NOMO-1 (cell line): ENCODE measurements at regions not wholly inside any gene's neighbourhood (a gene's known extent, or its start where the extent isn't known, plus 50 kb on each side); places are given as distances from the start of the nearest gene placed in this dataset.
A peak's percentile ranks its signal among the peaks of the same experiment; 100 is the strongest.
"Not testable (repeated sequence)": the region's sequence is repeated elsewhere in the genome, so short reads cannot be mapped to it uniquely, and the experiment has no call there.

Experiments used
- DNase-seq, 2 experiments: peaks; one replicate each; lab custom pipeline; 2025; ENCODE audit not compliant: unreplicated experiment in 2 of 2; lab: John Stamatoyannopoulos, UW

GRCh38 chr1:238783633-238784032 lies 602.7 kb upstream of the CHRM3 start:
- DNase-seq = no peak

GRCh38 chr1:238779716-238780115 lies 606.7 kb upstream of the CHRM3 start:
- DNase-seq = no peak

GRCh38 chr1:238778113-238778512 lies 608.3 kb upstream of the CHRM3 start:
- DNase-seq = no peak

GRCh38 chr1:238777551-238777950 lies 608.8 kb upstream of the CHRM3 start:
- no peak for DNase-seq

GRCh38 chr1:238776126-238776525 lies 610.2 kb upstream of the CHRM3 start:
- no peak for DNase-seq

- no peak for DNase-seq
Measured at GRCh38 chr1:238772322-238772721, 614.0 kb upstream of the CHRM3 start.

- DNase-seq = no peak
Measured at GRCh38 chr1:238767321-238767720, 619.0 kb upstream of the CHRM3 start.

GRCh38 chr1:238764779-238765178 lies 621.6 kb upstream of the CHRM3 start:
- no peak for DNase-seq

- no peak for DNase-seq
Measured at GRCh38 chr1:238753252-238753651, 633.1 kb upstream of the CHRM3 start.

- no peak for DNase-seq
Measured at GRCh38 chr1:238752327-238752726, 634.0 kb upstream of the CHRM3 start.

- DNase-seq = no peak
Measured at GRCh38 chr1:238745069-238745468, 641.3 kb upstream of the CHRM3 start.

- no peak for DNase-seq
Measured at GRCh38 chr1:238738892-238739291, 647.5 kb upstream of the CHRM3 start.

- DNase-seq = no peak
Measured at GRCh38 chr1:238727670-238728069, 658.7 kb upstream of the CHRM3 start.

GRCh38 chr1:238722812-238723211 lies 663.6 kb upstream of the CHRM3 start:
- no peak for DNase-seq

- DNase-seq = peak; percentile 13 to 22
Measured at GRCh38 chr1:238710697-238711096, 675.7 kb upstream of the CHRM3 start.

GRCh38 chr1:238701024-238701423 lies 685.3 kb upstream of the CHRM3 start:
- DNase-seq = no peak

GRCh38 chr1:238690415-238690814 lies 696.0 kb upstream of the CHRM3 start:
- no peak for DNase-seq

GRCh38 chr1:238684576-238684975 lies 701.8 kb upstream of the CHRM3 start:
- DNase-seq = not testable (repeated sequence)

- DNase-seq = no peak
Measured at GRCh38 chr1:238681451-238681850, 704.9 kb upstream of the CHRM3 start.

GRCh38 chr1:238681021-238681420 lies 705.3 kb upstream of the CHRM3 start:
- peak in 1 of 2 experiments; percentile 18 for DNase-seq

GRCh38 chr1:238677567-238677966 lies 708.8 kb upstream of the CHRM3 start:
- no peak for DNase-seq

GRCh38 chr1:238675221-238675620 lies 711.1 kb upstream of the CHRM3 start:
- no peak for DNase-seq

GRCh38 chr1:238674316-238674715 lies 712.1 kb upstream of the CHRM3 start:
- DNase-seq = no peak

- no peak for DNase-seq
Measured at GRCh38 chr1:238673561-238673960, 712.8 kb upstream of the CHRM3 start.
